Pancreas (tissue), 10 donors: ENCODE measurements at regions not wholly inside any gene's neighbourhood (a gene's known extent, or its start where the extent isn't known, plus 50 kb on each side); places are given as distances from the start of the nearest gene placed in this dataset.
"Not testable (repeated sequence)": the region's sequence is repeated elsewhere in the genome, so short reads cannot be mapped to it uniquely, and the experiment has no call there.

Experiments
- ATAC-seq, 4 donors: fragments of 200-7000 bp; cut with Tn5 transposase; one replicate each; pipeline versions ENCODE4 v1.8.0 to v1.9.1; 2020; ENCODE audit warnings: mild to moderate bottlenecking in 4 of 4, moderate library complexity in 4 of 4
- DNase-seq, 6 donors: peaks; one replicate each; pipeline ENCODE4 v3.0.0-alpha.2; 2020
- FAIRE-seq: peaks from 2 replicates; lab custom pipeline; 2012; peaks lifted over from hg19 to GRCh38; lab: Jason Lieb, UNC
- H3K27ac ChIP-seq, 4 donors: fragments of 200-600 bp; sonication (generic); 1 replicate in 3 of 4; 2 replicates in 1 of 4; pipeline versions ENCODE4 v1.5.0 to v1.8.0; 2020
- H3K27me3 ChIP-seq, 4 donors: fragments of 200-600 bp; one replicate each; pipeline ENCODE4 v1.8.0; 2021
- H3K36me3 ChIP-seq, 3 donors: fragments of 200-600 bp; sonication (generic) in 1 of 3; one replicate each; pipeline versions ENCODE4 v1.5.0 to v1.8.0; 2020 to 2021
- H3K4me1 ChIP-seq, 3 donors: fragments of 200-600 bp; one replicate each; pipeline ENCODE4 v1.8.0; 2021
- H3K4me3 ChIP-seq, 4 donors: fragments of 200-600 bp; sonication (generic) in 2 of 4; one replicate each; pipeline versions ENCODE4 v1.5.0 to v1.8.0; 2020 to 2021
- H3K9me3 ChIP-seq, 4 donors: fragments of 200-600 bp; one replicate each; pipeline ENCODE4 v1.8.0; 2021
- WGBS, 2 donors: extraction: QIAGEN DNeasy Blood & Tissue Kit; methylation state at CpG; one replicate each; pipeline ENCODE4 v1.1.7; 2013; 5-methylcytosine and 5-hydroxymethylcytosine counted together
- intact Hi-C, 3 donors: fragments of 100-400 bp; cut with DNase I; formaldehyde crosslinking; loops; one replicate each; pipeline versions ENCODE4 v1.11.1 to v1.14.2; 2022
- TF ChIP-seq, protein P1 (sequence below), 4 donors: fragments of 200-600 bp; sonication (generic) in 3 of 4; IDR thresholded peaks; one replicate each; pipeline versions ENCODE4 v1.5.0 to v1.8.0; 2021; ENCODE audit warnings: antibody characterized with exemption in 4 of 4
- donor health status: healthy with polysubstance abuse.
- donor health status: DM: no; HTN: no; CAD: no; lungs with moderate emphysema.
- donor health status: DM: no; HTN: no; CAD: no.
- donor health status: control.
- donor health status: control.
- donor health status: Bipolar disorder and iron deficiency.
- donor health status: DM: yes; HTN: yes; CAD: no.
- donor health status: DM: no; HTN: no; CAD: no.
- donor health status: DM: no; HTN: no; CAD: no.
- donor health status: DM: yes; HTN: yes; CAD: no.

DNA sequence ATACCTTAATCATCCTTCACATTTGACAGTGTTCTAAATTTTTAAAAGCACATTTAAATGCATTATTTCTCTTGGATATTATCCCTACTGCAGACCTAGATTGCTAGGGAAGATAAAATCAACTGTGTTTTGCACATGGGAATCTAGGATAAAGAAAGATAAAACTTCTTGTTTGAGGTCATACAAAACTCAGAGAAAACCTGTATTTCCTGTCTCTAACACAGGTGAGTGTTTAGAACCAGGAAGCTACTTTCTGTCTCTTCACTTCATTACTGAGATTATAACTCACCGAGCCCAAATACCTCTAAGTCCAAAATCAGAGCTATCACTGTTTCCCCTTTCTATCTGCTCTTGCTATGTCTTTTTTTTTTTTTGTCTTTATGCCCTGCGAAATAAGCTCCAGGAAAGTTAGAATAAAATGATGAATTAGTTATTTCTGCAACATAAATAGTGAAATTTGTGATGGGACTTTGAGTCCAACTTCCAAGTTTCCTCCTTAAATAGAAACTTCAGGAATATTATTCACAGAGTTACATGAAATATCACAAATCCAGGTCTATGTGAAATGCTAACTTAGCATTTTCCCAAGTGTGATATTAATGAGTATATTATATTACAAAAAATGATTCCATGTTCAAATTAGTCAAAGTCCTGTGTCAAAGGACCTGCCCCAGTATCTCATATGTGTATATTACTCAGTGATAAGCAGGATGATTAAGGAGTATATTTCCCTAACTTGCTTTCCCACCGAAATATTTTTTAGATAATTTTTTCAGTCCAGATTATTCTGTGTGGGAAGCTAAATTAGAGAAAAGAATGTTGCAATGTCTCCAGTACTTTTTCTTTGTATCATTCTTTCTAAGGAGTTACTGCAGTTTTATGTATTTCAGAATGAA lies 226.4 kb downstream of the PLA2G4A start:
- H3K27me3 ChIP-seq, result no peaks in the 10 kb centered on the region
- intact Hi-C loops, result no loop called here
- H3K36me3 ChIP-seq, result no peaks in the 10 kb centered on the region
- TF ChIP-seq, protein P1, sequence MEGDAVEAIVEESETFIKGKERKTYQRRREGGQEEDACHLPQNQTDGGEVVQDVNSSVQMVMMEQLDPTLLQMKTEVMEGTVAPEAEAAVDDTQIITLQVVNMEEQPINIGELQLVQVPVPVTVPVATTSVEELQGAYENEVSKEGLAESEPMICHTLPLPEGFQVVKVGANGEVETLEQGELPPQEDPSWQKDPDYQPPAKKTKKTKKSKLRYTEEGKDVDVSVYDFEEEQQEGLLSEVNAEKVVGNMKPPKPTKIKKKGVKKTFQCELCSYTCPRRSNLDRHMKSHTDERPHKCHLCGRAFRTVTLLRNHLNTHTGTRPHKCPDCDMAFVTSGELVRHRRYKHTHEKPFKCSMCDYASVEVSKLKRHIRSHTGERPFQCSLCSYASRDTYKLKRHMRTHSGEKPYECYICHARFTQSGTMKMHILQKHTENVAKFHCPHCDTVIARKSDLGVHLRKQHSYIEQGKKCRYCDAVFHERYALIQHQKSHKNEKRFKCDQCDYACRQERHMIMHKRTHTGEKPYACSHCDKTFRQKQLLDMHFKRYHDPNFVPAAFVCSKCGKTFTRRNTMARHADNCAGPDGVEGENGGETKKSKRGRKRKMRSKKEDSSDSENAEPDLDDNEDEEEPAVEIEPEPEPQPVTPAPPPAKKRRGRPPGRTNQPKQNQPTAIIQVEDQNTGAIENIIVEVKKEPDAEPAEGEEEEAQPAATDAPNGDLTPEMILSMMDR (IDR thresholded peaks at IDR 0.05), result no peak
- H3K4me1 ChIP-seq, result no peaks in the 10 kb centered on the region
- no peak for DNase-seq
- WGBS, 2 donors, result 35 to 40% methylated on average over 3 of the region's 3 CpGs
- no peak for ATAC-seq
- no peak for FAIRE-seq
- H3K9me3 ChIP-seq, result no peaks in the 10 kb centered on the region
- no peak overlapping the region for H3K4me3 ChIP-seq
- H3K27ac ChIP-seq, result no peak overlapping the region

DNA sequence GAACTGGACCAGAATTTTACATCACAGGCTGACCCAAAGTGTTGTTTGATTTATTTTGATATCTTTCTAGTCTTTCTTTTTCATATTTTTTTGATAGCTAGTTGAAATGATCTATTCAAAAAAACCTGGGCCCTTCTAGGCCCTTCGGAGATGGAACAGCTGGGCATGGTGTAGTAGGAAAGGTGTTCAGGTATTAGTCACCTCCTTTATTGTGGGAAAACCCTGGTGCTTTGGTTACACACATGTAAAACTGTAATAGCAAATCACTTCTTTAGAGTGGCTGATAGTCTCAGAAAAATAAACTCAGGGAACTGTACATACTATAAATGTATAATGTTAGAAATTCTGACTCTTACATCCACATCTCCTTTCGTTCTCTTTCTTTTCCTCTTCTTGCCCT lies 234.5 kb downstream of the PLA2G4A start:
- no peak for DNase-seq
- H3K4me3 ChIP-seq, result no peak overlapping the region
- intact Hi-C loops, result no loop called here
- 72 to 73% methylated on average over 2 of the region's 2 CpGs for WGBS, 2 donors
- no peak for FAIRE-seq
- H3K36me3 ChIP-seq, result no peaks in the 10 kb centered on the region
- no peaks in the 10 kb centered on the region for H3K9me3 ChIP-seq
- no peaks in the 10 kb centered on the region for H3K4me1 ChIP-seq
- no peak for ATAC-seq
- no peaks in the 10 kb centered on the region for H3K27me3 ChIP-seq
- no peak overlapping the region for H3K27ac ChIP-seq
- TF ChIP-seq, protein P1 (IDR thresholded peaks at IDR 0.05), result no peak

DNA sequence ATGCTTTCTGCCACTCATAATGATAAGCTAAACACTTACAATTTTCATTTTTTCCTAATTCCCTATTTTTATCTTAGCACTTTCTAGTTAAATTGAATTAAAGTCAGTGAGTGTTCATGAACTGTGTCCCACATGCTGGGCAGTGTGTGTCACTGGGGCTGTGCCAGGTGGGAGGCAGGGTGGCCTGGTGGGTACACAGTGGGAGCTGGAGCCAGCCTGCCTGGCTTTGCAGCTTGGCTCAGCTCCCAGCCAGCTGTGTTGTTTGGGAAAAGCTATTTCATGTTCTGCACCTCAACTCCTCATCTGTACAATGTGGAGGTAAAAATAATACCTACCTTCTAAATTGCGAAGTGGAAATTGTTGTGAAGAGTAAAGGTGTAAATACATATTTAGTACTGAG lies 238.4 kb downstream of the PLA2G4A start:
- TF ChIP-seq, protein P1 (IDR thresholded peaks at IDR 0.05), result no peak
- Histone ChIP-seq H3K27me3 (no peaks in the 10 kb centered on the region), H3K9me3 (no peaks in the 10 kb centered on the region), H3K4me3 (no peak overlapping the region), H3K27ac (no peak overlapping the region), H3K4me1 (no peaks in the 10 kb centered on the region), H3K36me3 (no peaks in the 10 kb centered on the region)
- peak in 1 of 6 donors; percentile 20 for DNase-seq
- no peak for ATAC-seq
- FAIRE-seq, result no peak
- intact Hi-C loops, result no loop called here
- WGBS, 2 donors, result 78 to 88% methylated on average over 1 of the region's 1 CpG

DNA sequence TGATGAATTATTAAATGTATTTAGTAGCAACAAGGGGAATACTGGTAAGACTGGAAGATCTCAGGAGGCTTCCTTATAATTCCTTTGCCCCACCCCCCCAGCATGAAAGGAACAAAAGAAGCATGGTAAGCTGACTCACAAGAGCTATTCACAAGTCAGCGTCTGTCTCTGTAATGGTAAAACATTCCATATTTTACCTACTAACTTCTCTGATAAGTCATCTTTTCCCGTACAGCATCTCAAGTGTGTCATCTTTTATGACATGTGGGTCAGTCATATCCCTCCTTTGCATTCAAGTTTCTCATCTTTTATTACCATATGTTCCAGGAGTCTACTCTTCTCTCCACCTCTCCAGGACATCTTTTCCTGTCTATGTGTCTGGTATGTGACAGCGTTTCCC lies 241.3 kb downstream of the PLA2G4A start:
- Histone ChIP-seq H3K27me3 (no peaks in the 10 kb centered on the region), H3K36me3 (no peaks in the 10 kb centered on the region), H3K27ac (no peak overlapping the region), H3K4me3 (no peak overlapping the region), H3K9me3 (no peaks in the 10 kb centered on the region), H3K4me1 (no peaks in the 10 kb centered on the region)
- TF ChIP-seq, protein P1 (IDR thresholded peaks at IDR 0.05), result no peak
- 54 to 65% methylated on average over 3 of the region's 3 CpGs for WGBS, 2 donors
- ATAC-seq (no peak), FAIRE-seq (no peak), DNase-seq (no peak)
- intact Hi-C loops, result no loop called here

DNA sequence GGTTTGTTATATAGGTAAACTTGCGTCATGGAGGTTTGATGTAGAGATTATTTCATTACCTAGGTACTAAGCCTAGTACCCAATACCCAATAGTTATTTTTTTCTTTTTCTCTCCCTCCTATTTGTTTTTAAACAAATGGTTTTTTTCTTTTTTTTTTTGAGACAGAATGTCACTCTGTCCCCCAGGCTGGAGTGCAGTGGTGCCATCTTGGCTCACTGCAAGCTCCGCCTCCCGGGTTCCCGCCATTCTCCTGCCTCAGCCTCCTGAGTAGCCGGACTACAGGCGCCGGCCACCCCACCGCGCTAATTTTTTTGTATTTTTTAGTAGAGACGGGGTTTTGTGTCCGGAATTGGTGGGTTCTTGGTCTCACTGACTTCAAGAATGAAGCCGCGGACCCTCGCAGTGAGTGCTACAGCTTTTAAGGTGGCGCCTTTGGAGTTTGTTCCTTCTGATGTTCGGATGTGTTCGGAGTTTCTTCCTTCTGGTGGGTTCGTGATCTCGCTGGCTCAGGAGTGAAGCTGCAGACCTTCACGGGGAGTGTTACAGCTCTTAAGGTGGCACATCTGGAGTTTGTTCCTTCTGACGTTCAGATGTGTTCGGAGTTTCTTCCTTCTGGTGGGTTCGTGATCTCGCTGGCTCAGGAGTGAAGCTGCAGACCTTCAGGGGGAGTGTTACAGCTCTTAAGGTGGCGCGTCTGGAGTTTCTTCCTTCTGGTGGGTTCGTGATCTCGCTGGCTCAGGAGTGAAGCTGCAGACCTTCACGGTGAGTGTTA lies 243.7 kb downstream of the PLA2G4A start:
- H3K4me3 ChIP-seq, FAIRE-seq, H3K27me3 ChIP-seq, ATAC-seq, H3K27ac ChIP-seq, intact Hi-C loops, H3K9me3 ChIP-seq, H3K36me3 ChIP-seq, H3K4me1 ChIP-seq, DNase-seq: not testable (repeated sequence)
- WGBS, 2 donors, result 83 to 88% methylated on average over 29 of the region's 29 CpGs

DNA sequence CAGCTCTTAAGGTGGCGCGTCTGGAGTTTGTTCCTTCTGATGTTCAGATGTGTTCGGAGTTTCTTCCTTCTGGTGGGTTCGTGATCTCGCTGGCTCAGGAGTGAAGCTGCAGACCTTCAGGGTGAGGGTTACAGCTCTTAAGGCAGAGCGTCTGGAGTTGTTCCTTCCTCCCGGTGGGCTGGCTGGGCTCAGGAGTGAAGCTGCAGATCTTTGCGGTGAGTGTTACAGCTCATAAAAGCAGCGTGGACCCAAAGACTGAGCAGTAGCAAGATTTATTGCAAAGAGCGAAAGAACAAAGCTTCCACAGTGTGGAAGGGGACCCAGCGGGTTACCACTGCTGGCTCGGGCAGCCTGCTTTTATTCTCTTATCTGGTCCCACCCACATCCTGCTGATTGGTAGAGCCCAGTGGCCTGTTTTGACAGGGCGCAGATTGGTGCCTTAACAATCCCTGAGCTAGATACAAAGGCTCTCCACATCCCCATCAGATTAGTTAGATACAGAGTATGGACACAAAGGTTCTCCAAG lies 244.3 kb downstream of the PLA2G4A start:
- intact Hi-C loops, H3K36me3 ChIP-seq, H3K4me3 ChIP-seq, H3K27me3 ChIP-seq, H3K9me3 ChIP-seq, H3K4me1 ChIP-seq, FAIRE-seq, ATAC-seq, H3K27ac ChIP-seq: not testable (repeated sequence)
- DNase-seq, result peak in 1 of 6 donors; percentile 17
- 81 to 90% methylated on average over 12 to 13 of the region's 13 CpGs for WGBS, 2 donors

DNA sequence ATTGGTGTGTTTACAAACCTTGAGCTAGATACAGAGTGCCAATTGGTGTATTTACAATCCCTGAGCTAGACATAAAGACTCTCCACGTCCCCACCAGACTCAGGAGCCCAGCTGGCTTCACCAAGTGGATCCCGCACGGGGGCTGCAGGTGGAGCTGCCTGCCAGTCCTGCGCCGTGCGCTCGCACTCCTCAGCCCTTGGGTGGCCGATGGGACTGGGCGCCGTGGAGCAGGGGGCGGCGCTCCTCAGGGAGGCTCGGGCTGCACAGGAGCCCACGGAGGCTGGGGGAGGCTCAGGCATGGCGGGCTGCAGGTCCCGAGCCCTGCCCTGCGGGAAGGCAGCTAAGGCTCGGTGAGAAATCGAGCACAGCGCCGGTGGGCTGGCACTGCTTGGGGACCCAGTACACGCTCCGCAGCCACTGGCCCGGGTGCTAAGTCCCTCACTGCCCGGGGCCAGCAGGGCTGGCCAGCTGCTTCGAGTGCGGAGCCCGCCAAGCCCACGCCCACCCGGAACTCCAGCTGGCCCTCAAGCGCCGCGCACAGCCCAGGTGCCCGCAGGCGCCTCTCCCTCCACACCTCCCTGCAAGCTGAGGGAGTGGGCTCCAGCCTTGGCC lies 245.0 kb downstream of the PLA2G4A start:
- DNase-seq, result peak in 1 of 6 donors; percentile 64
- WGBS, 2 donors, result 90 to 96% methylated on average over 27 to 35 of the region's 35 CpGs
- intact Hi-C loops, result not testable (repeated sequence)

More for the DNA sequence above, 245.0 kb downstream of the PLA2G4A start:
- not testable (repeated sequence) for H3K9me3 ChIP-seq, H3K4me1 ChIP-seq, H3K27me3 ChIP-seq, H3K4me3 ChIP-seq, ATAC-seq, H3K36me3 ChIP-seq, H3K27ac ChIP-seq, FAIRE-seq
